ENCODE measurements at regions not wholly inside any gene's neighbourhood (a gene's known extent, or its start where the extent isn't known, plus 50 kb on each side); places are given as distances from the start of the nearest gene placed in this dataset.

DNA sequence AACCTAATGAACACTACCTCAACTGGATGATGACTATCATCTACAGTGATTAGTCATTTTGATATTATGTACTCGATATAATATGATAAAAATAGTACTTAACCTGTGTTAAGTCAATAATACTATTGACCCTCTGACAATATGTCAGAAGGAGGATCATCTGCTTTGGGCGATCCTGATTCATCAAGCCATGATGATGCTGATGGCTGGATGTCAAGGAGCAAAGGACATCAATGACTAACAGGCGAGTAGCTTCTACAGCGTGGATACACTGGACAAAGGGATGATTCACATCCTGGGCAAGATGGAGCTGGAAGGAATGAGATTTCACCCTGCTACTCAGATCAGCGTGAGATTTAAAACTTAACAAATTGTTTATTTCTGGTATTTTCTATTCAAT is 94.4 kb upstream of the SKAP2 start:
- 75% methylated on average over 5 of the region's 5 CpGs for WGBS, 2 donors
- Histone ChIP-seq H3K27me3 (no peaks in the 10 kb centered on the region), H3K4me1 (no peaks in the 10 kb centered on the region), H3K36me3 (no peaks in the 10 kb centered on the region), H3K9me3 (no peaks in the 10 kb centered on the region), H3K4me3 (no peak overlapping the region), H3K27ac (no peak overlapping the region)
- no peak for FAIRE-seq
- DNase-seq: no peak
- TF ChIP-seq, protein P1, sequence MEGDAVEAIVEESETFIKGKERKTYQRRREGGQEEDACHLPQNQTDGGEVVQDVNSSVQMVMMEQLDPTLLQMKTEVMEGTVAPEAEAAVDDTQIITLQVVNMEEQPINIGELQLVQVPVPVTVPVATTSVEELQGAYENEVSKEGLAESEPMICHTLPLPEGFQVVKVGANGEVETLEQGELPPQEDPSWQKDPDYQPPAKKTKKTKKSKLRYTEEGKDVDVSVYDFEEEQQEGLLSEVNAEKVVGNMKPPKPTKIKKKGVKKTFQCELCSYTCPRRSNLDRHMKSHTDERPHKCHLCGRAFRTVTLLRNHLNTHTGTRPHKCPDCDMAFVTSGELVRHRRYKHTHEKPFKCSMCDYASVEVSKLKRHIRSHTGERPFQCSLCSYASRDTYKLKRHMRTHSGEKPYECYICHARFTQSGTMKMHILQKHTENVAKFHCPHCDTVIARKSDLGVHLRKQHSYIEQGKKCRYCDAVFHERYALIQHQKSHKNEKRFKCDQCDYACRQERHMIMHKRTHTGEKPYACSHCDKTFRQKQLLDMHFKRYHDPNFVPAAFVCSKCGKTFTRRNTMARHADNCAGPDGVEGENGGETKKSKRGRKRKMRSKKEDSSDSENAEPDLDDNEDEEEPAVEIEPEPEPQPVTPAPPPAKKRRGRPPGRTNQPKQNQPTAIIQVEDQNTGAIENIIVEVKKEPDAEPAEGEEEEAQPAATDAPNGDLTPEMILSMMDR (IDR thresholded peaks at IDR 0.05): no peak
- no peak for ATAC-seq
- intact Hi-C loops (cut with DNase I): no loop called here

DNA sequence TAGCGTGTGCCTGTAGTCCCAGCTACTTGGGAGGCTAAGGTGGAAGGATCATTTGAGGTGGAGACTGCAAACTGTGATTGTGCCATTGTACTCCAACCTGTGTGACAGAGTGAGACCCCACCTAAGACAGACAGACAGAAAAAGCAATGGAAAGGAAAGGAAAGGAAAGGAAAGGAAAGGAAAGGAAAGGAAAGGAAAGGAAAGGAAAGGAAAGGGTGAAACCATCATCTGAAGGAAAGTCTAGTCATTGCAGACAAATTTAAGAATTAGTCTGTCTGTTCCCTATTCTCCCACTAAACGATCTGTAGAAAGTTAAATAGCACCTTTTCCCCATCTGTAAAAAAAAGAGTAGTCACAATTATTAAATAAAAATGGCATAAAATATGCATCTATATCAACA is 91.1 kb upstream of the SKAP2 start:
- TF ChIP-seq, protein P1 (IDR thresholded peaks at IDR 0.05): no peak
- WGBS, 2 donors: 59 to 63% methylated on average over 2 of the region's 2 CpGs
- DNase-seq (no peak), ATAC-seq (no peak), FAIRE-seq (no peak)
- no peaks in the 10 kb centered on the region for H3K27me3 ChIP-seq
- H3K4me3 ChIP-seq: no peak overlapping the region
- H3K9me3 ChIP-seq: no peaks in the 10 kb centered on the region
- no peaks in the 10 kb centered on the region for H3K36me3 ChIP-seq
- intact Hi-C loops (cut with DNase I): no loop called here
- no peak overlapping the region for H3K27ac ChIP-seq
- no peaks in the 10 kb centered on the region for H3K4me1 ChIP-seq

DNA sequence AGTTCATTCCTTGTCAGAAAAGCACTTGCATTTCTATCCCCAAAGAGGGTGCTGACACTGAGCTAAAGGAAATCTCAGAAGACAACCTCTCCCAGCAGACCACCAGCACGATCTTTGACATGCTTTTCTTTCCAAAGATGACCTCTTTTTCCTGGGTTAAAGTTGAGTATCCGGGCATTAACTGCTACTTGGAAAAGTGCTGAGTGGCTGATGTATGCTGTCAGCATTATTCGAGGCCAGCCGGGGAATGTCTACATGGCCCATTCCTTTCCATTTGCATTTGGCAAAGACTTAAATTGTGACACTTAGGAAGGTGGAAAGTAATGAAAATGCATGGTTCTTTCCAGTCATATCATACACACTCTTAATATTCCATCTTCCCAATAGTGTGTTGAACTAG is 90.6 kb upstream of the SKAP2 start:
- ATAC-seq (no peak), DNase-seq (no peak), FAIRE-seq (no peak)
- H3K36me3 ChIP-seq: no peaks in the 10 kb centered on the region
- TF ChIP-seq, protein P1 (IDR thresholded peaks at IDR 0.05): no peak
- H3K4me3 ChIP-seq: no peak overlapping the region
- WGBS, 2 donors: 60% methylated on average over 4 of the region's 4 CpGs
- no peaks in the 10 kb centered on the region for H3K9me3 ChIP-seq
- no peaks in the 10 kb centered on the region for H3K27me3 ChIP-seq
- H3K4me1 ChIP-seq: no peaks in the 10 kb centered on the region
- intact Hi-C loops (cut with DNase I): no loop called here
- H3K27ac ChIP-seq: no peak overlapping the region

DNA sequence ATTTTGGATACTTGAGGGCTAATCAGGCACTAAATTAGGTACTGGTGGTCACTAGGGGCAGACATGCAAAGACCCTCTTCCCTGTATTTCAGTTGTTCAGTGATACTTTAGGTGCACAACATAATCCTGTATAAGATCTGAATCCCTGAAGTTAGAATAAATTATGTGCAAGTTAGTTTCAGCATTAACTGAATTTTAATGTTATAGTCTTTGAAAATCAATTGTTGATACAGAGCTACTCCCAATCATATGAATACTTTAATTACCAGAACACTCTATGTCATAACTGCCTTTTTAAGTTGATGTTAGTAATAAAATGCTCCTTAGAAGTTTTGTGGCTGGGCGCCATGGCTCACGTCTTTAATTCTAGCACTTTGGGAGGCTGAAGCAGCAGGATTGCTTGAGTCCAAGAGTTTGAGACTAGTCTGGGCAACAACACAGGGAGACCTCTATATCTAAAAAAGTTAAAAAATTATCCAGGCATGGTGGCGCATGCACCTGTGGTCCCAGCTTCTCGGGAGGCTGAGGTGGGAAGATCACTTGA is 87.1 kb upstream of the SKAP2 start:
- Histone ChIP-seq H3K27ac (no peak overlapping the region), H3K4me1 (no peaks in the 10 kb centered on the region), H3K9me3 (no peaks in the 10 kb centered on the region), H3K36me3 (no peaks in the 10 kb centered on the region), H3K4me3 (no peak overlapping the region), H3K27me3 (no peaks in the 10 kb centered on the region)
- no peak for DNase-seq
- WGBS, 2 donors: 70 to 87% methylated on average over 4 of the region's 4 CpGs
- TF ChIP-seq, protein P1 (IDR thresholded peaks at IDR 0.05): no peak
- no peak for FAIRE-seq
- no peak for ATAC-seq
- intact Hi-C loops (cut with DNase I): no loop called here

DNA sequence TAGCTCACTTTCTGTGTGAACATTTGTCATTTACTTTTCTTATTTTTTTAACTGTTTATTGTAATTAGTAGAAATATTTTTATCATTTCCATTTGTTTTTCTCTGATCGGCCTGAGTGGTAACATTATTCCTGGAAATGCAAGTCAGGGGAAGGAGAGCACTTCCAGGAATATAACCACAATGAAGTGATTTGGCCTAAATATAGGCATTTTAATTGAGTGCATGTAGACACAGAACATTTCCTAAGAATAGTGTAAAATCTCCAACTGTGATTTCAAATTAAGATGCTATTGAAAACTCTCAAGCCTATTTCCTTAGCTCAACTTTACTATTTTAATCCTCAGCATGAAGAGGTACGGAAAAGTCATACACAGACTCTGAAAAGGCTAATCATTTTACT is 86.5 kb upstream of the SKAP2 start:
- Histone ChIP-seq H3K27me3 (no peaks in the 10 kb centered on the region), H3K4me3 (no peak overlapping the region), H3K27ac (no peak overlapping the region), H3K9me3 (no peaks in the 10 kb centered on the region), H3K36me3 (no peaks in the 10 kb centered on the region), H3K4me1 (no peaks in the 10 kb centered on the region)
- DNase-seq: no peak
- TF ChIP-seq, protein P1 (IDR thresholded peaks at IDR 0.05): no peak
- no peak for ATAC-seq
- 68 to 75% methylated on average over 2 of the region's 2 CpGs for WGBS, 2 donors
- intact Hi-C loops (cut with DNase I): no loop called here
- FAIRE-seq: no peak
